ENCODE measurements at regions not wholly inside any gene's neighbourhood (a gene's known extent, or its start where the extent isn't known, plus 50 kb on each side); places are given as distances from the start of the nearest gene placed in this dataset.

GRCh38 chr9:129556491-129557191 is 64.3 kb downstream of the C9orf50 start:
- peaks cover 17% of the 10 kb centered on the region for H3K4me1 ChIP-seq (ENCODE audit: insufficient read depth, low read length, poor library complexity, severe bottlenecking)
- no TSS peak for BruUV-seq (replicated peaks)
- POLR2A ChIA-PET (ENCODE audit: low non-redundant PET) = no interaction called here
- CTCF ChIA-PET = no interaction called here
- H3K9me3 ChIP-seq (ENCODE audit: low read depth, low read length, poor library complexity, severe bottlenecking) = no peaks in the 10 kb centered on the region
- H3K27ac ChIP-seq (ENCODE audit: low read depth, low read length, poor library complexity, severe bottlenecking) = peak overlapping the region; percentile 83
- no peak for DNase-seq (ENCODE audit: low spot score)
- intact Hi-C loops (cut with micrococcal nuclease; ENCODE audit: unreplicated experiment) = no loop called here
- H3K27me3 ChIP-seq (replicated peaks; ENCODE audit: insufficient read depth, low read depth, low read length, poor library complexity) = no peaks in the 10 kb centered on the region
- TF ChIP-seq EZH2 (IDR thresholded peaks at IDR 0.05; ENCODE audit: borderline replicate concordance, low read depth, low read length, poor library complexity, severe bottlenecking) = no peak
- TF ChIP-seq, protein P1, sequence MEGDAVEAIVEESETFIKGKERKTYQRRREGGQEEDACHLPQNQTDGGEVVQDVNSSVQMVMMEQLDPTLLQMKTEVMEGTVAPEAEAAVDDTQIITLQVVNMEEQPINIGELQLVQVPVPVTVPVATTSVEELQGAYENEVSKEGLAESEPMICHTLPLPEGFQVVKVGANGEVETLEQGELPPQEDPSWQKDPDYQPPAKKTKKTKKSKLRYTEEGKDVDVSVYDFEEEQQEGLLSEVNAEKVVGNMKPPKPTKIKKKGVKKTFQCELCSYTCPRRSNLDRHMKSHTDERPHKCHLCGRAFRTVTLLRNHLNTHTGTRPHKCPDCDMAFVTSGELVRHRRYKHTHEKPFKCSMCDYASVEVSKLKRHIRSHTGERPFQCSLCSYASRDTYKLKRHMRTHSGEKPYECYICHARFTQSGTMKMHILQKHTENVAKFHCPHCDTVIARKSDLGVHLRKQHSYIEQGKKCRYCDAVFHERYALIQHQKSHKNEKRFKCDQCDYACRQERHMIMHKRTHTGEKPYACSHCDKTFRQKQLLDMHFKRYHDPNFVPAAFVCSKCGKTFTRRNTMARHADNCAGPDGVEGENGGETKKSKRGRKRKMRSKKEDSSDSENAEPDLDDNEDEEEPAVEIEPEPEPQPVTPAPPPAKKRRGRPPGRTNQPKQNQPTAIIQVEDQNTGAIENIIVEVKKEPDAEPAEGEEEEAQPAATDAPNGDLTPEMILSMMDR (conservative IDR thresholded peaks at IDR 0.05; ENCODE audit: low read depth, low read length) = no peak
- H3K36me3 ChIP-seq (ENCODE audit: insufficient read depth, low read length, poor library complexity, severe bottlenecking) = no peaks in the 10 kb centered on the region
- H3K4me3 ChIP-seq (ENCODE audit: low read depth, low read length, poor library complexity, severe bottlenecking) = no peak overlapping the region

- Histone ChIP-seq H3K27me3 (replicated peaks; ENCODE audit: insufficient read depth, low read depth, low read length, poor library complexity) (no peaks in the 10 kb centered on the region), H3K9me3 (ENCODE audit: low read depth, low read length, poor library complexity, severe bottlenecking) (no peaks in the 10 kb centered on the region), H3K4me3 (ENCODE audit: low read depth, low read length, poor library complexity, severe bottlenecking) (no peak overlapping the region), H3K4me1 (ENCODE audit: insufficient read depth, low read length, poor library complexity, severe bottlenecking) (peaks cover 17% of the 10 kb centered on the region), H3K27ac (ENCODE audit: low read depth, low read length, poor library complexity, severe bottlenecking) (no peak overlapping the region), H3K36me3 (ENCODE audit: insufficient read depth, low read length, poor library complexity, severe bottlenecking) (no peaks in the 10 kb centered on the region)
- POLR2A ChIA-PET (ENCODE audit: low non-redundant PET) = no interaction called here
- BruUV-seq (replicated peaks) = no TSS peak
- TF ChIP-seq EZH2 (IDR thresholded peaks at IDR 0.05; ENCODE audit: borderline replicate concordance, low read depth, low read length, poor library complexity, severe bottlenecking) = no peak
- TF ChIP-seq, protein P1 (conservative IDR thresholded peaks at IDR 0.05; ENCODE audit: low read depth, low read length) = no peak
- intact Hi-C loops (cut with micrococcal nuclease; ENCODE audit: unreplicated experiment) = no loop called here
- no peak for DNase-seq (ENCODE audit: low spot score)
- CTCF ChIA-PET = no interaction called here
These were observed 65.2 kb downstream of the C9orf50 start for GRCh38 chr9:129555512-129556215.

DNA sequence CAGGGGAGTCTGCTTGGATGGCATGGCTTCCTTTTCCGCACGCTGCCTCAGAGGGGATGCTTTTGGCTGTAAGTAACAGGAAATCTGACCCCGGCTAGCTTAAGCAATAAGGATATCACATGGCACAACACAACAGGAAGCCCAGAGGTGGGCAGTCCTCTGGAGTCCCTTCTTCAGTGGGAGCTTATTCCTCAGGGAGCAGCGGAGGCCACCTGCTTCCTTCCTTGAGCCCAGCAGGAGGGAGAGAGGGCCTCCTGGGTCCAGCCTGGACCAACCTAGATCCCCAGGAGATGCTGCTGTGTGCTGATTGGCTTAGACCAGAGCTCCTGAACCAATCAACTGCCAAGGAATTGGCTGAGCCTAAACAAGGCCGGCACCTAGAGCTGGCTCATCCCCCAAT is 66.3 kb downstream of the C9orf50 start:
- Histone ChIP-seq H3K36me3 (ENCODE audit: insufficient read depth, low read length, poor library complexity, severe bottlenecking) (no peaks in the 10 kb centered on the region), H3K4me3 (ENCODE audit: low read depth, low read length, poor library complexity, severe bottlenecking) (no peak overlapping the region), H3K27me3 (replicated peaks; ENCODE audit: insufficient read depth, low read depth, low read length, poor library complexity) (no peaks in the 10 kb centered on the region), H3K9me3 (ENCODE audit: low read depth, low read length, poor library complexity, severe bottlenecking) (no peaks in the 10 kb centered on the region), H3K4me1 (ENCODE audit: insufficient read depth, low read length, poor library complexity, severe bottlenecking) (peaks cover 26% of the 10 kb centered on the region), H3K27ac (ENCODE audit: low read depth, low read length, poor library complexity, severe bottlenecking) (no peak overlapping the region)
- ChIA-PET POLR2A (ENCODE audit: low non-redundant PET) (no interaction called here), CTCF (no interaction called here)
- intact Hi-C loops (cut with micrococcal nuclease; ENCODE audit: unreplicated experiment) = no loop called here
- peak; percentile 60 for DNase-seq (ENCODE audit: low spot score)
- TF ChIP-seq, protein P1 (conservative IDR thresholded peaks at IDR 0.05; ENCODE audit: low read depth, low read length) = no peak
- no peak for TF ChIP-seq EZH2 (IDR thresholded peaks at IDR 0.05; ENCODE audit: borderline replicate concordance, low read depth, low read length, poor library complexity, severe bottlenecking)
- BruUV-seq (replicated peaks) = no TSS peak
